Keratinocyte (primary cell): ENCODE measurements at regions not wholly inside any gene's neighbourhood (a gene's known extent, or its start where the extent isn't known, plus 50 kb on each side); places are given as distances from the start of the nearest gene placed in this dataset.

Experiments
- CTCF ChIP-seq, 3 experiments: IDR thresholded peaks in 1 of 3; conservative IDR thresholded peaks in 1 of 3; optimal IDR thresholded peaks in 1 of 3; 2 replicates in 2 of 3; 3 replicates in 1 of 3; pipeline versions ENCODE3 to v1.5.1; 2011; ENCODE audit warnings: low read length in 3 of 3, mild to moderate bottlenecking in 3 of 3, moderate library complexity in 2 of 3, control low read depth in 1 of 3, inconsistent platforms in 1 of 3; ENCODE audit not compliant: insufficient read depth in 2 of 3; ENCODE audit errors: extremely low read depth in 1 of 3
- EZH2 ChIP-seq: IDR thresholded peaks from one replicate; pipeline ENCODE4 v1.6.1; 2012; ENCODE audit warnings: inconsistent platforms, mild to moderate bottlenecking, low read length, moderate library complexity

- TF ChIP-seq CTCF (optimal IDR thresholded peaks at IDR 0.05 in 1 of 3, IDR thresholded peaks at IDR 0.05 in 1 of 3, conservative IDR thresholded peaks at IDR 0.05 in 1 of 3; ENCODE audit: extremely low read depth in 1 of 3, insufficient read depth in 2 of 3, low read length in 3 of 3) (no peak), EZH2 (no peak)
Observed at GRCh38 chr12:30858471-30858870, 68.1 kb upstream of the TSPAN11 start.
